GM19463 (cell line): ENCODE measurements at regions not wholly inside any gene's neighbourhood (a gene's known extent, or its start where the extent isn't known, plus 50 kb on each side); places are given as distances from the start of the nearest gene placed in this dataset.

Experiments
- ATAC-seq: cut with Tn5 transposase; IDR thresholded peaks from one replicate; pipeline ENCODE4 v1.9.1; 2021; ENCODE audit warnings: mild to moderate bottlenecking, moderate library complexity; ENCODE audit not compliant: unreplicated experiment

GRCh38 chr4:30281986-30282385, 438.2 kb upstream of the PCDH7 start:
- no peak for ATAC-seq

- ATAC-seq = no peak
Measured at GRCh38 chr4:30283336-30283735, 436.8 kb upstream of the PCDH7 start.

GRCh38 chr4:30294295-30294694, 425.9 kb upstream of the PCDH7 start:
- ATAC-seq = no peak

GRCh38 chr4:30295652-30296051, 424.5 kb upstream of the PCDH7 start:
- no peak for ATAC-seq

GRCh38 chr4:30314001-30314400, 406.2 kb upstream of the PCDH7 start:
- ATAC-seq = no peak

- ATAC-seq = no peak
Measured at GRCh38 chr4:30330894-30331652, 389.1 kb upstream of the PCDH7 start.

GRCh38 chr4:30341731-30342130, 378.4 kb upstream of the PCDH7 start:
- no peak for ATAC-seq

- ATAC-seq = no peak
Measured at GRCh38 chr4:30350288-30350687, 369.9 kb upstream of the PCDH7 start.

- ATAC-seq = no peak
Measured at GRCh38 chr4:30354605-30355004, 365.6 kb upstream of the PCDH7 start.

- no peak for ATAC-seq
Measured at GRCh38 chr4:30362436-30362835, 357.7 kb upstream of the PCDH7 start.

- ATAC-seq = no peak
Measured at GRCh38 chr4:30370105-30370504, 350.1 kb upstream of the PCDH7 start.

GRCh38 chr4:30380404-30380998, 339.7 kb upstream of the PCDH7 start:
- ATAC-seq = peak; percentile 83

- no peak for ATAC-seq
Measured at GRCh38 chr4:30385650-30386049, 334.5 kb upstream of the PCDH7 start.

- ATAC-seq = no peak
Measured at GRCh38 chr4:30386266-30386895, 333.8 kb upstream of the PCDH7 start.

GRCh38 chr4:30395902-30396301, 324.3 kb upstream of the PCDH7 start:
- no peak for ATAC-seq

- no peak for ATAC-seq
Measured at GRCh38 chr4:30396772-30397475, 323.2 kb upstream of the PCDH7 start.

GRCh38 chr4:30399476-30399875, 320.7 kb upstream of the PCDH7 start:
- ATAC-seq = no peak

- ATAC-seq = no peak
Measured at GRCh38 chr4:30402276-30402675, 317.9 kb upstream of the PCDH7 start.

- no peak for ATAC-seq
Measured at GRCh38 chr4:30413915-30414314, 306.3 kb upstream of the PCDH7 start.

- no peak for ATAC-seq
Measured at GRCh38 chr4:30416547-30416946, 303.6 kb upstream of the PCDH7 start.

- ATAC-seq = no peak
Measured at GRCh38 chr4:30427932-30428331, 292.2 kb upstream of the PCDH7 start.
